Neural progenitor cell (in vitro differentiated cells): ENCODE measurements at regions not wholly inside any gene's neighbourhood (a gene's known extent, or its start where the extent isn't known, plus 50 kb on each side); places are given as distances from the start of the nearest gene placed in this dataset.

Experiments
- EZH2 ChIP-seq: fragments of 200-600 bp; sonication (generic); IDR thresholded peaks from 2 replicates; pipeline ENCODE4 v1.6.1; 2017; ENCODE audit warnings: antibody characterized with exemption, mild to moderate bottlenecking, moderate library complexity
- TF ChIP-seq, protein P1 (sequence below): fragments of 200-600 bp; sonication (generic); IDR thresholded peaks from 2 replicates; pipeline ENCODE4 v1.5.1; 2017; ENCODE audit warnings: antibody characterized with exemption, mild to moderate bottlenecking

DNA sequence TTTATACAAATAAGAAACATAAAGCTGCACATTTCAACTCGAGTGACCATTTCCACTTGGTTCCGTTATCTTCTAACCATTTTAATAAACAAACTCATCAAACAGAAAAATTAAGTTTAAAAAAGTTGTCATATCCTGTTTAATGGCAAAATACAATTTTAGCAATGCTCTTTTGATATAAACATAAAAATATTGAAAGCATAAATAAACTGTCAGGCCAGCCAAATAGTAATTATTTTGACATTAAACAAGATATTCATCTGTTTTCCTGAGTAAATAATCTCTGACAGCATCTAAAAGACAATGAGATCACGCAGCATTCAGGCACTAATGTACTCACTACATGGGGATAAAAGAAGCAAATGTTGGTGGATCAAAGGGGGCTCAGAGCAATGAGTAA lies 145.3 kb upstream of the ATP5MC3 start:
- TF ChIP-seq, protein P1, sequence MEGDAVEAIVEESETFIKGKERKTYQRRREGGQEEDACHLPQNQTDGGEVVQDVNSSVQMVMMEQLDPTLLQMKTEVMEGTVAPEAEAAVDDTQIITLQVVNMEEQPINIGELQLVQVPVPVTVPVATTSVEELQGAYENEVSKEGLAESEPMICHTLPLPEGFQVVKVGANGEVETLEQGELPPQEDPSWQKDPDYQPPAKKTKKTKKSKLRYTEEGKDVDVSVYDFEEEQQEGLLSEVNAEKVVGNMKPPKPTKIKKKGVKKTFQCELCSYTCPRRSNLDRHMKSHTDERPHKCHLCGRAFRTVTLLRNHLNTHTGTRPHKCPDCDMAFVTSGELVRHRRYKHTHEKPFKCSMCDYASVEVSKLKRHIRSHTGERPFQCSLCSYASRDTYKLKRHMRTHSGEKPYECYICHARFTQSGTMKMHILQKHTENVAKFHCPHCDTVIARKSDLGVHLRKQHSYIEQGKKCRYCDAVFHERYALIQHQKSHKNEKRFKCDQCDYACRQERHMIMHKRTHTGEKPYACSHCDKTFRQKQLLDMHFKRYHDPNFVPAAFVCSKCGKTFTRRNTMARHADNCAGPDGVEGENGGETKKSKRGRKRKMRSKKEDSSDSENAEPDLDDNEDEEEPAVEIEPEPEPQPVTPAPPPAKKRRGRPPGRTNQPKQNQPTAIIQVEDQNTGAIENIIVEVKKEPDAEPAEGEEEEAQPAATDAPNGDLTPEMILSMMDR, result no peak
- no peak for TF ChIP-seq EZH2
